ENCODE measurements at regions not wholly inside any gene's neighbourhood (a gene's known extent, or its start where the extent isn't known, plus 50 kb on each side); places are given as distances from the start of the nearest gene placed in this dataset.

- Histone ChIP-seq H3K9me3 (ENCODE audit: low read depth, low read length, poor library complexity, severe bottlenecking) (no peaks in the 10 kb centered on the region), H3K4me1 (ENCODE audit: insufficient read depth, low read length, poor library complexity, severe bottlenecking) (peaks cover 8% of the 10 kb centered on the region), H3K27me3 (replicated peaks; ENCODE audit: insufficient read depth, low read depth, low read length, poor library complexity) (no peaks in the 10 kb centered on the region), H3K4me3 (ENCODE audit: low read depth, low read length, poor library complexity, severe bottlenecking) (no peak overlapping the region), H3K36me3 (ENCODE audit: insufficient read depth, low read length, poor library complexity, severe bottlenecking) (no peaks in the 10 kb centered on the region), H3K27ac (ENCODE audit: low read depth, low read length, poor library complexity, severe bottlenecking) (no peak overlapping the region)
- CTCF ChIA-PET = no interaction called here
- BruUV-seq (replicated peaks) = no TSS peak
- no peak for TF ChIP-seq EZH2 (IDR thresholded peaks at IDR 0.05; ENCODE audit: borderline replicate concordance, low read depth, low read length, poor library complexity, severe bottlenecking)
- no peak for TF ChIP-seq CTCF (conservative IDR thresholded peaks at IDR 0.05; ENCODE audit: low read depth, low read length)
- peak; percentile 23 for DNase-seq (ENCODE audit: low spot score)
- intact Hi-C loops (cut with micrococcal nuclease; ENCODE audit: unreplicated experiment) = no loop called here
- POLR2A ChIA-PET (ENCODE audit: low non-redundant PET) = no interaction called here
These were observed 247.4 kb downstream of the PRELID2 start for GRCh38 chr5:145587710-145588109.

- POLR2A ChIA-PET (ENCODE audit: low non-redundant PET) = no interaction called here
- no peak overlapping the region for H3K4me3 ChIP-seq (ENCODE audit: low read depth, low read length, poor library complexity, severe bottlenecking)
- H3K4me1 ChIP-seq (ENCODE audit: insufficient read depth, low read length, poor library complexity, severe bottlenecking) = peaks cover 8% of the 10 kb centered on the region
- CTCF ChIA-PET = no interaction called here
- no peaks in the 10 kb centered on the region for H3K9me3 ChIP-seq (ENCODE audit: low read depth, low read length, poor library complexity, severe bottlenecking)
- no TSS peak for BruUV-seq (replicated peaks)
- DNase-seq (ENCODE audit: low spot score) = no peak
- H3K27ac ChIP-seq (ENCODE audit: low read depth, low read length, poor library complexity, severe bottlenecking) = no peak overlapping the region
- no peaks in the 10 kb centered on the region for H3K36me3 ChIP-seq (ENCODE audit: insufficient read depth, low read length, poor library complexity, severe bottlenecking)
- H3K27me3 ChIP-seq (replicated peaks; ENCODE audit: insufficient read depth, low read depth, low read length, poor library complexity) = no peaks in the 10 kb centered on the region
- TF ChIP-seq EZH2 (IDR thresholded peaks at IDR 0.05; ENCODE audit: borderline replicate concordance, low read depth, low read length, poor library complexity, severe bottlenecking) (no peak), CTCF (conservative IDR thresholded peaks at IDR 0.05; ENCODE audit: low read depth, low read length) (no peak)
- intact Hi-C loops (cut with micrococcal nuclease; ENCODE audit: unreplicated experiment) = no loop called here
These were observed 247.9 kb downstream of the PRELID2 start for GRCh38 chr5:145587308-145587672.

- no peaks in the 10 kb centered on the region for H3K36me3 ChIP-seq (ENCODE audit: insufficient read depth, low read length, poor library complexity, severe bottlenecking)
- no peak for TF ChIP-seq EZH2 (IDR thresholded peaks at IDR 0.05; ENCODE audit: borderline replicate concordance, low read depth, low read length, poor library complexity, severe bottlenecking)
- no peak for TF ChIP-seq CTCF (conservative IDR thresholded peaks at IDR 0.05; ENCODE audit: low read depth, low read length)
- no peak for DNase-seq (ENCODE audit: low spot score)
- H3K9me3 ChIP-seq (ENCODE audit: low read depth, low read length, poor library complexity, severe bottlenecking) = no peaks in the 10 kb centered on the region
- no TSS peak for BruUV-seq (replicated peaks)
- no peak overlapping the region for H3K27ac ChIP-seq (ENCODE audit: low read depth, low read length, poor library complexity, severe bottlenecking)
- no peak overlapping the region for H3K4me3 ChIP-seq (ENCODE audit: low read depth, low read length, poor library complexity, severe bottlenecking)
- ChIA-PET POLR2A (ENCODE audit: low non-redundant PET) (no interaction called here), CTCF (no interaction called here)
- H3K27me3 ChIP-seq (replicated peaks; ENCODE audit: insufficient read depth, low read depth, low read length, poor library complexity) = no peaks in the 10 kb centered on the region
- H3K4me1 ChIP-seq (ENCODE audit: insufficient read depth, low read length, poor library complexity, severe bottlenecking) = peaks cover 8% of the 10 kb centered on the region
- intact Hi-C loops (cut with micrococcal nuclease; ENCODE audit: unreplicated experiment) = no loop called here
These were observed 248.4 kb downstream of the PRELID2 start for GRCh38 chr5:145586661-145587307.

Measured in A673 (cell line).